DND-41 (cell line): ENCODE measurements at regions not wholly inside any gene's neighbourhood (a gene's known extent, or its start where the extent isn't known, plus 50 kb on each side); places are given as distances from the start of the nearest gene placed in this dataset.

Experiments
- EZH2 ChIP-seq: IDR thresholded peaks from 3 replicates; pipeline ENCODE4 v1.6.1; 2012; ENCODE audit warnings: borderline replicate concordance, low read depth, mild to moderate bottlenecking, moderate library complexity, low read length, inconsistent platforms; ENCODE audit not compliant: severe bottlenecking
- TF ChIP-seq, protein P1 (sequence below): IDR thresholded peaks from 2 replicates; pipeline ENCODE4 v1.5.1; 2012; ENCODE audit warnings: borderline replicate concordance, low read length, moderate library complexity, mild to moderate bottlenecking; ENCODE audit not compliant: poor library complexity, severe bottlenecking; ENCODE audit errors: extremely low read depth

- no peak for TF ChIP-seq EZH2
- TF ChIP-seq, protein P1, sequence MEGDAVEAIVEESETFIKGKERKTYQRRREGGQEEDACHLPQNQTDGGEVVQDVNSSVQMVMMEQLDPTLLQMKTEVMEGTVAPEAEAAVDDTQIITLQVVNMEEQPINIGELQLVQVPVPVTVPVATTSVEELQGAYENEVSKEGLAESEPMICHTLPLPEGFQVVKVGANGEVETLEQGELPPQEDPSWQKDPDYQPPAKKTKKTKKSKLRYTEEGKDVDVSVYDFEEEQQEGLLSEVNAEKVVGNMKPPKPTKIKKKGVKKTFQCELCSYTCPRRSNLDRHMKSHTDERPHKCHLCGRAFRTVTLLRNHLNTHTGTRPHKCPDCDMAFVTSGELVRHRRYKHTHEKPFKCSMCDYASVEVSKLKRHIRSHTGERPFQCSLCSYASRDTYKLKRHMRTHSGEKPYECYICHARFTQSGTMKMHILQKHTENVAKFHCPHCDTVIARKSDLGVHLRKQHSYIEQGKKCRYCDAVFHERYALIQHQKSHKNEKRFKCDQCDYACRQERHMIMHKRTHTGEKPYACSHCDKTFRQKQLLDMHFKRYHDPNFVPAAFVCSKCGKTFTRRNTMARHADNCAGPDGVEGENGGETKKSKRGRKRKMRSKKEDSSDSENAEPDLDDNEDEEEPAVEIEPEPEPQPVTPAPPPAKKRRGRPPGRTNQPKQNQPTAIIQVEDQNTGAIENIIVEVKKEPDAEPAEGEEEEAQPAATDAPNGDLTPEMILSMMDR: no peak
These were observed 379.1 kb upstream of the CDH11 start for GRCh38 chr16:65500919-65501318.
